ENCODE measurements at regions not wholly inside any gene's neighbourhood (a gene's known extent, or its start where the extent isn't known, plus 50 kb on each side); places are given as distances from the start of the nearest gene placed in this dataset.

DNA sequence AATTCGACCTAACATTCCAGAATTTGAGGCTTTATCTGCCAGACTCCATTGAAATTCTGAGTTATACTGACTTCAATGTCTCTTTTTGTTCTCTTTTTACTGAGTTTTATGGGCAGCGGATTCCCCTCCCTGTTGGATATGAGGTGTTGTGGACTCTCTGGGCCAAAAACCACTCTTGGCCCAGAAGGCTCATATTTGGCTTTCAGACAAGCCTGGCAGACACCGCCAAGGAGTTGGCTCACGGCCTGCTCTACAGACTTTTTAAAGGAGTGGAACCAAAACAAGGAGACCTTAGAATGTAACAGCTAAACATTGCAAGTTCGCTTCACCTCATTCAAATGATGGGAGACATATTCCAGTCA lies 206.4 kb upstream of the NCKAP5 start:
- Histone ChIP-seq H3K4me1 (ENCODE audit: insufficient read depth, low read length, poor library complexity, severe bottlenecking) (peaks cover 16% of the 10 kb centered on the region), H3K4me3 (ENCODE audit: low read depth, low read length, poor library complexity, severe bottlenecking) (no peak overlapping the region), H3K9me3 (ENCODE audit: low read depth, low read length, poor library complexity, severe bottlenecking) (no peaks in the 10 kb centered on the region), H3K36me3 (ENCODE audit: insufficient read depth, low read length, poor library complexity, severe bottlenecking) (no peaks in the 10 kb centered on the region), H3K27ac (ENCODE audit: low read depth, low read length, poor library complexity, severe bottlenecking) (no peak overlapping the region), H3K27me3 (replicated peaks; ENCODE audit: insufficient read depth, low read depth, low read length, poor library complexity) (no peaks in the 10 kb centered on the region)
- TF ChIP-seq, protein P1, sequence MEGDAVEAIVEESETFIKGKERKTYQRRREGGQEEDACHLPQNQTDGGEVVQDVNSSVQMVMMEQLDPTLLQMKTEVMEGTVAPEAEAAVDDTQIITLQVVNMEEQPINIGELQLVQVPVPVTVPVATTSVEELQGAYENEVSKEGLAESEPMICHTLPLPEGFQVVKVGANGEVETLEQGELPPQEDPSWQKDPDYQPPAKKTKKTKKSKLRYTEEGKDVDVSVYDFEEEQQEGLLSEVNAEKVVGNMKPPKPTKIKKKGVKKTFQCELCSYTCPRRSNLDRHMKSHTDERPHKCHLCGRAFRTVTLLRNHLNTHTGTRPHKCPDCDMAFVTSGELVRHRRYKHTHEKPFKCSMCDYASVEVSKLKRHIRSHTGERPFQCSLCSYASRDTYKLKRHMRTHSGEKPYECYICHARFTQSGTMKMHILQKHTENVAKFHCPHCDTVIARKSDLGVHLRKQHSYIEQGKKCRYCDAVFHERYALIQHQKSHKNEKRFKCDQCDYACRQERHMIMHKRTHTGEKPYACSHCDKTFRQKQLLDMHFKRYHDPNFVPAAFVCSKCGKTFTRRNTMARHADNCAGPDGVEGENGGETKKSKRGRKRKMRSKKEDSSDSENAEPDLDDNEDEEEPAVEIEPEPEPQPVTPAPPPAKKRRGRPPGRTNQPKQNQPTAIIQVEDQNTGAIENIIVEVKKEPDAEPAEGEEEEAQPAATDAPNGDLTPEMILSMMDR (conservative IDR thresholded peaks at IDR 0.05; ENCODE audit: low read depth, low read length): no peak
- TF ChIP-seq EZH2 (IDR thresholded peaks at IDR 0.05; ENCODE audit: borderline replicate concordance, low read depth, low read length, poor library complexity, severe bottlenecking): no peak
- intact Hi-C loops (cut with micrococcal nuclease; ENCODE audit: unreplicated experiment): loop anchor here (5.0 kb wide), 1 partner anchor 1227 kb away; no protein-coding TSS in a partner anchor
- POLR2A ChIA-PET (ENCODE audit: low non-redundant PET): no interaction called here
- BruUV-seq (replicated peaks): no TSS peak
- CTCF ChIA-PET: no interaction called here
- DNase-seq (ENCODE audit: low spot score): no peak

DNA sequence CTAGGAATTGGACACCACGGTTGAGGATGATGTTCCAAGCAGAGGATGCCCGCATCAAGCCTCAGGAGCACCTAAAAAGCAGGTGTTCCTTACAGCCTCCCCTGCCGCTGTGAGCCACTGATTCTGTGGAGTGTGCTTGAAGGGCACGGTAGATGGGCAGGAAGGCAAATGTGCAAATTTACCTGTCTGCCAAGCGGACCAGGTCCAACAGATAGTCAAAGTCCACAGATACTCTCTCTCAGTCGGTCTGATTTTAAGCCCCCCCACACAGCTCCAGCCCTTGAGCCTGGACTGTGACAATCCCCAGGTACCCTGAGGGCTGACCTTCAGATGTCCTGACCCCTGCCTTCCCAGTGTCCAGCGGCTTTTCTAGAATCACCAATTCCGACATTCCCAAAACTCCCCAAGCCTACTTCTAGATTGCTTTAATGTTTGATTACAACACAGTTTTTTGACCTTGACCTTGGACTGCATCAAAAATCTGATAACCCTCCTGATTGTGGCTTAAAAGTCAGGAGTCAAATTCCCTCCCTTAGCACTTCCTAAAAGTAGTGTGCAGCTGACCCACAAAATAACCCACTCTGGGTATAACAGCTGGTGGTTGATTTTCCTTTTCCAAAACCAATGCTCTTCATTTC lies 208.8 kb upstream of the NCKAP5 start:
- CTCF ChIA-PET: no interaction called here
- H3K36me3 ChIP-seq (ENCODE audit: insufficient read depth, low read length, poor library complexity, severe bottlenecking): no peaks in the 10 kb centered on the region
- H3K4me3 ChIP-seq (ENCODE audit: low read depth, low read length, poor library complexity, severe bottlenecking): no peak overlapping the region
- H3K4me1 ChIP-seq (ENCODE audit: insufficient read depth, low read length, poor library complexity, severe bottlenecking): peaks cover 20% of the 10 kb centered on the region
- TF ChIP-seq EZH2 (IDR thresholded peaks at IDR 0.05; ENCODE audit: borderline replicate concordance, low read depth, low read length, poor library complexity, severe bottlenecking): no peak
- TF ChIP-seq, protein P1 (conservative IDR thresholded peaks at IDR 0.05; ENCODE audit: low read depth, low read length): no peak
- POLR2A ChIA-PET (ENCODE audit: low non-redundant PET): no interaction called here
- no peak for DNase-seq (ENCODE audit: low spot score)
- H3K27me3 ChIP-seq (replicated peaks; ENCODE audit: insufficient read depth, low read depth, low read length, poor library complexity): no peaks in the 10 kb centered on the region
- no peak overlapping the region for H3K27ac ChIP-seq (ENCODE audit: low read depth, low read length, poor library complexity, severe bottlenecking)
- H3K9me3 ChIP-seq (ENCODE audit: low read depth, low read length, poor library complexity, severe bottlenecking): no peaks in the 10 kb centered on the region
- no TSS peak for BruUV-seq (replicated peaks)
- intact Hi-C loops (cut with micrococcal nuclease; ENCODE audit: unreplicated experiment): loop anchor here (5.0 kb wide), 1 partner anchor 1230 kb away; no protein-coding TSS in a partner anchor

DNA sequence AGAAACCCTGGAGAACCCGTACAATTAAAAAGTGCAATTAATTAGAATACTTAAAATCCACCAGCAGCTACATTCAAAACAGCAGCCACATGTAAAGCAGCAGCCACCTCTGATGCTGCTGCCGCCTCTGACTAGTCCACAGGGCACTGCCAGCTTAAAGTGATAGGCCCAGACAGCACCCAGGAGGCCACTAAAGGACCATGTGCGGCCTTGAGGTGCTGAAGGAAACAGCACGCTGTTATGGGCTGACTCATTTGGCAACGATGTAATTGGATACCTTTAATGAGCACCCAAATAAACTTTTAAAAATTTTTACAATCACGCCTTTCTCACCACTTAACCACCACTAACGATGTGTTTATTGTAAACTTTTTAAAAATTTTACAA lies 209.3 kb upstream of the NCKAP5 start:
- peak; percentile 73 for DNase-seq (ENCODE audit: low spot score)
- no TSS peak for BruUV-seq (replicated peaks)
- H3K27ac ChIP-seq (ENCODE audit: low read depth, low read length, poor library complexity, severe bottlenecking): no peak overlapping the region
- H3K4me1 ChIP-seq (ENCODE audit: insufficient read depth, low read length, poor library complexity, severe bottlenecking): peaks cover 20% of the 10 kb centered on the region
- no peaks in the 10 kb centered on the region for H3K27me3 ChIP-seq (replicated peaks; ENCODE audit: insufficient read depth, low read depth, low read length, poor library complexity)
- ChIA-PET CTCF (interaction anchor here (0.6 kb wide), 1 partner anchor 451 kb away, joined by 5 read pairs; no protein-coding TSS in a partner anchor), POLR2A (ENCODE audit: low non-redundant PET) (no interaction called here)
- no peak overlapping the region for H3K4me3 ChIP-seq (ENCODE audit: low read depth, low read length, poor library complexity, severe bottlenecking)
- TF ChIP-seq, protein P1 (conservative IDR thresholded peaks at IDR 0.05; ENCODE audit: low read depth, low read length): no peak
- TF ChIP-seq EZH2 (IDR thresholded peaks at IDR 0.05; ENCODE audit: borderline replicate concordance, low read depth, low read length, poor library complexity, severe bottlenecking): no peak
- intact Hi-C loops (cut with micrococcal nuclease; ENCODE audit: unreplicated experiment): loop anchor here (5.0 kb wide), 1 partner anchor 1230 kb away; no protein-coding TSS in a partner anchor
- H3K36me3 ChIP-seq (ENCODE audit: insufficient read depth, low read length, poor library complexity, severe bottlenecking): no peaks in the 10 kb centered on the region
- H3K9me3 ChIP-seq (ENCODE audit: low read depth, low read length, poor library complexity, severe bottlenecking): no peaks in the 10 kb centered on the region

Data from A673 (cell line).